GM19395 (cell line): ENCODE measurements at regions not wholly inside any gene's neighbourhood (a gene's known extent, or its start where the extent isn't known, plus 50 kb on each side); places are given as distances from the start of the nearest gene placed in this dataset.

Experiments used
- ATAC-seq: cut with Tn5 transposase; IDR thresholded peaks from one replicate; pipeline ENCODE4 v1.9.1; 2021; ENCODE audit warnings: mild to moderate bottlenecking, moderate library complexity; ENCODE audit not compliant: unreplicated experiment

DNA sequence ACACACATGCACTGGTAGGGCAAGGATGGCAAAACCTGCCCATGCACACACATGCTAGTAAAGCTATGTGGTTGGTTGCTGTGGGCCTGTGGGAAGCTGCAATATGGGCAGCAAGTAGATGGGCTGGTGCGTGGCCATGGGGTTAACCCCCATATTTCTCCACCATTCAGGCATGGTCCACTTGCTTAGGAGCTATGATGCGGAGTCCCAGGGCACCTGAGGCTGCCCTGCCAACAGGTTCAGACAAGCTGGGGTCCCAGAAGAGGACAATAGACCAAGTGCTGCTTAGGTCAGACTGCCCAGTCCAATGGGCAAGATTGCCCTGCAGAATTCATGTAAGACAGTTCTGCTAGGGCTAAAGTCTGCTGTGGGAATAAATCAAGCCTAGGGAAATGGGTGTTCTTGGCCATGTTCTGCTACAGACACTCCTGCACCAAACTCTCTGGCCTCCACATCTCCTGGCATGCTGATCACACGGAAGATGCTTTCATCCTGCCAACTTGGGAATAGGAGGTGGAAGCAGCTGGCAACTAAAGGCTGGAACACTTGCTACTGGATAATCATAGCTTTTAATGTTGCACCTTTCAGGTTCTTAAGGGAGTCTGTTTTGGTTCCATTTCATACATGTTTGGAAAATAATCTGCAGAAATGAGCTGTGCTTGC is 646.3 kb upstream of the SLITRK1 start:
- ATAC-seq = no peak

DNA sequence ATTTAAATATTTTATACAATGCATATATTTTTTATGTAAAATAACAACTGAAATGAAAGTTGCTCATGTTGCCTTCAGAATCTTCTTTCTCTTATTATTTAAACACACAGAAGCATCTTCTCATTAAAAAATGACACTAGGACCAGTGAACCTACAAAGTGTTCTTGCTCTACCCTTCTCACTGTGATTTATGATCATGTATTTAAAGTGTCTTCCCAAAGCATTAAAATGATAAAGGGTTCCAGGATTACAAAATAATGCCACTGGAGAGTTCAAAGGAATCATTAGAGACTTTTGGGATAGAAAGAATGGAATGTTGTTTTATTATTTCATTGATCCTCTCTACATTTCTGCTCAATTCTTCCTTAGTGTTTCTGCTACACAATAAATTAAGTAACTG is 643.6 kb upstream of the SLITRK1 start:
- ATAC-seq = no peak

DNA sequence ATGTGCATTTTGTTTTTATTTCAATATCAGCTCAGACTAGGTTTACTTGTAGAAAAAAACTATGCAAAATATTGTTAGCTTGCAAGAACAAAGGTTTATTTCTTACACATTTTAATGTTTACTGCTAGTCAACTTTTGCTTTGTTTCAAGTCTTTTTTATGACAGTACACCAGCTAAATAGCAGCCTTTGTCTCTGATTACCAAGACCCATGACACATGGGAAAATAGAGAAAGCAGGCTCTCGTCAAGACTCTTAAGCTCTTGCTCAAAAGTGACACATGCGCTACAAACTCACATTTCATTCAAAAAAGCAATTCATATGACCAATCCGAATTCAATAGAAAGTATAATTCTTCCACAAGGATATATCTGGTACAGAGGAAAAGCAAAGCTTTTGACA is 642.3 kb upstream of the SLITRK1 start:
- ATAC-seq = no peak

DNA sequence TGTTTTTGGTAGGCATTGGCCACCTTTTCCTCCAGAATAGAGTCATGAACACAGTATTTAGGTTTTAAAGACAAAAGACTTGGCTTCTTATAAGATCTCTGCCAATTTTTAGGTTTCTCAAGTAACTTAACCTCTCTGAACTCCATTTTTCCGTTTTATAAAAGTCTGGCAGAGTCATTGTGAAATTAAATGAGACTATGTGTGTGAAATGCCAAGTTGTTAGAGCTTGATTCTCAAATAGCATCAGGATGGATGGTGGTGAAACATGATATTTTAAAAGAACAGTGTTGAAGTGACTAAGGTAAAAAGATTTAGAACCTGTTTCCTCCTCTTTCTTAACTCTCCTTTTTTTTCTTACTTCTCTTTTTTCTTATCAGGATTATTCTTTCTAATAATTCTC is 617.7 kb upstream of the SLITRK1 start:
- no peak for ATAC-seq

DNA sequence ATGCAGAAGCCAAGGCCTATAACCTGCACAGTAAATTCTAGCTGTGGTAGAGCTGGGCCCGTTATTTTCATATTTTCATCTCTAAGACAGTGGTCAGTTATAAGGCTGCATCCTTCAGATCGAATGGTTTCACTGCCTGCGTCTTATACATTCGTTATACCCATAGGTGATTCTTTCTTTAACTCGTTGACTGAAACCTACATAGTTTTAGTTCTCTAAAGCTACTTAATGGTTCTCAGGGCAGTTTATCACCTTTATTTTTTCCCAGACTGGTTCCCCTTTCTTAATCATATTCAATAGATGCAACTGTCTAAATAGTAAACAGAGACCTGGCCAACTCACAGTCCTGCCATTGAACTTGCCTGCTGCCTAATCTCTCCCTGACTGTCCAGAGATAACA is 615.3 kb upstream of the SLITRK1 start:
- ATAC-seq = no peak

DNA sequence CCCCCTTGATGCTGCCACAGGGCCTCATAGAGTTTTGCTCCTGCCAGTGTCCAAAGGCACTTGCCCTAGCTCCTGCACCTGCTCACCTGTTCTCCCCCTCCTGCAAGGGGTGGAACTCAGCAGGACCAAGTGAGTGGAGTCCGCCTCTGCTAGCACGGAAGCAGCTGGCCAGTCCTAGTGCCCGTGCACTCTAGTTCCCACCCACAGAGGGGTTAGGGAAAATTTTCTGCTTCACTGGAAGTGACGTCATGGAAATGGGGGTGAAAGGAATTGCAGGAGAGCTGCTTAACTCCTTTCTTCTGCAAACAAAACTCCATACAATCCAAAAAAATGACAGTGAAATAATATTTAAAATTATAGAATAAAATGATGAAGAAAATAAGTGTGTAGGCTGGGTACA is 609.7 kb upstream of the SLITRK1 start:
- ATAC-seq = no peak

DNA sequence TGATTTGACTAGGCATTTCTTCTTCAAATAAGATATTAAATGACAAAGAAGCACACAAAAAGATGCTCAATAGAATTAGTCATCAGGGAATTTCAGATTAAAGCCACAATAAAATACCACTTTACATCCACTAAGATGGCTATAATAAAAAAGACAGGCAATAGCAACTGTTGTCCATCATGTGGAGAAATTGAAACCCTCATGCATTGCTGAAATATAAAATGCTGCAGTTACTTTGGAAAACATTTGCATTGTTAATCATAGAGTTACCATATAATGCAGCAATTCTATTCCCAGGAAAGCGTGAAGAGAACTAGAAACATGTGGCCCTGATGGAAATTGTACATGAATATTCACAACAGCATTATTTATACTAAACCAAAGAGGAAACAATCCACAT is 605.5 kb upstream of the SLITRK1 start:
- no peak for ATAC-seq

DNA sequence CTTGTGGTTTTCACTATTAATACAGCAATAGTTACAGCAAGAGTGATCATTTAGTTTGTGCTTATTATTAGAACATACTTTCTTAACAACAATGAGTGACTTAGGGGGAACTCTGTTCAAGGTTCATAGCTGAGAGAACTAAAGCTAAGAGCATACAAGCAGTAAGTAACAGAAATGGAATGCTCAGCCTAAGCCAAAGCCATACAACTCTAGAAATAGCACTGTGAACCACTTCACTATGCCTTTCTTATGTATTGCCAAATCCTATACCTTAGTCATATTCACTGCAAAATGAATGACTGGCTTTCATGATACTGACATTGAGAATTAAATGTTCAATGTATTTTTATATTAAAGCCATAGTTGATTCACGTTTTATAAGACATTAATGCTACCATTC is 599.7 kb upstream of the SLITRK1 start:
- ATAC-seq = no peak

DNA sequence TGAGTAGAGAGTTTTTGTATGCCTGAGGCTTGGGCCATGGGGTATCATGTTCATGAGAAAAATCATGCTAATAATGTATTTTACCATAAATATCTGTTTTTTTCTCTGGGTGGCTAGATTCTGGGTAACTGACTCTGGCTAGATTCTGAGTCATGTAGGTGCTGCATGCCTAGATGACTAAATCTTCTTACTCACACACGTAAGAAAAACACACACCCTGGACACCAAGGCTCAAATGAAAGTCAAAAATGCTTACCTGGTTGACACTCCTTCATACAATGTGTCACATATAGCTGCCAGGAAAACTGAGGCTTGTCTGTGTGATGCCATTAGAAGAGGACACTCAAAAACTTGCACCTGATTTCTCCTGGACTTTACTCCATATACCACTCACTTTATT is 597.4 kb upstream of the SLITRK1 start:
- no peak for ATAC-seq

DNA sequence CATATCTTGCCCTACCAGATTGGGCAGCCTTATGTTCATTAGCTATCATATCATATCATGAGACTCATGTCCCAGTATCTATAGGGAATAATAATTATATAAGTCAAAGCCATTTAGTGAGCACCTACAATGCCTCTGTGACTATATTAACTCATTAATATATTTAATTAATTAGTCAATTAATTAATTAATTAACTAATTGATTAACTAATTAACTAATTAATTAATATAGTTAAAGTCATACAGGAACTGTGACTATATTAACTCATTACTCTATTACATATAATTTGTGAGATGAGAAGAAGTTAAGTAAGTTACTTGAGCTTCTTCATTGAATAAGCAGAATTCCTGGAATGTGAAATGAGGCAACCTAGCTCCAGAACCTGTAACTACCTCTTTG is 588.3 kb upstream of the SLITRK1 start:
- ATAC-seq = no peak

DNA sequence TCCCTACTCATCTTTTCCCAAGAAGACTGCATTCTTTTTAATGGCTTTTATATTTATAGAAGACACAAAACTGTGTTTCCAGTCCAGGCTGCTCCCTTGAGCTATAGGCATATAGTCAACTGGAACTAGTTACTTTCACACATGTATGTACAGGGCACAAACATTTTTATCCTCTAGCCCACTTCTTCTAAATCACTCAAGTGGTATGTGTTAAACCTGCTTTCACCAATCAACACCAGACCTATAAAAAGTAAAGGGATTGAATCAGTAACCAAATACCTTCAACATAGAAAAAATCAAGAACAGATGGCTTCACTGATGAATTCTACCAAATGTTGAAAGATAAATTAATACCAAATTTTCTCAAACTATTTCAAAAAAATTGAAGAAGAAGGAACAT is 584.2 kb upstream of the SLITRK1 start:
- ATAC-seq = no peak

DNA sequence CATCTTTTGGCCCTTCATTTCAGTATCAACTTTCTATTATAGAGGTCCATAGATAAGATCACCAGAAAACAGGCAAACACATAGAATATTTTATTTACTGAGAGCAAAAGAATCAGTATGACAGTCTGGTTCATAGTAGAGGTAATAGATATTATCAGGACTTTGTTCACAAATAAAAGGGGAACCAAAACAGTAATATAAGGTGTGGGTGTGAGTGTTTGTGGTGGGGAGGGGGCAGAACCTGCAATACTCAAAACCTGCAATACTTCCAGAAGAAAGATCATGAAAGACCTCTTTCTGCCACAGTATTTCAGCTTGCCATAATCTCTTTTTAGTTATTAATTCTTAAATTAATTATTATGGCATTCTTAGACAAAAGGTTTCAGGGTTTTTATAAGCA is 578.7 kb upstream of the SLITRK1 start:
- no peak for ATAC-seq

DNA sequence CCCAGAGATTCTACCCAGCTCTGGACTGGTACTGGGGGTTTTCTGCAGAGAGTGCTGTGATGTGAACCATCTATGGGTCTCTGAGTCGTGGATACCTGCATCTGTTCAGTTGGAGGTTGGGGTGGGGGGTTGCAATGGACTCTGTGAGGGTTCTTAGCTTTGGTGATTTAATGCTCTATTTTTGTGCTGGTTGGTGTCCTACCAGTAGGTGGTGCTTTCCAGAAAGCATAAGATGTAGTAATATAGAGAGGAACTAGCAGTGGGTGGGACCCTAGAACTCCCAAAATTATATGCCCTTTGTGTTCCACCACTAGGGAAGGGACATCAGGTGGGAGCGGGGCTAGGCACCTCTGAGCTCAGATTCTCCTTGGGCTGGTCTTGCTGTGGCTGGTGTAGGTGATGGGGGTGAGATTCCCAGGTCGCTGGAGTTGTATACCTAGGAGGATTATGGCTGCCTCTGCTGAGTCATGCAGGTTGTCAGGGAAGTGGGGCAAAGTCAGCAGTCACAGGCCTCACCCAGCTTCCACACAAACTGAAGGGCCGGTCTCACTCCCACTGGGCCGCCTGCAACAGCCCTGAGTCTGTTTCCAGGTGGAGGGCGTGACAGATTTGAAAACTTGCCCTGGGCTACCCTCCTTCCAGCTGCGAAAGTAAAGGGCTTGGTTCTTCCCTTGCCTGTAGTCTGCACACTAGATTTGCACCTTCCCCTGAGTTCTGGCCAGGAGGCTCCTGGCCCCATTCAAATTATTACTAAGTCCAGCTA is 573.0 kb upstream of the SLITRK1 start:
- no peak for ATAC-seq

DNA sequence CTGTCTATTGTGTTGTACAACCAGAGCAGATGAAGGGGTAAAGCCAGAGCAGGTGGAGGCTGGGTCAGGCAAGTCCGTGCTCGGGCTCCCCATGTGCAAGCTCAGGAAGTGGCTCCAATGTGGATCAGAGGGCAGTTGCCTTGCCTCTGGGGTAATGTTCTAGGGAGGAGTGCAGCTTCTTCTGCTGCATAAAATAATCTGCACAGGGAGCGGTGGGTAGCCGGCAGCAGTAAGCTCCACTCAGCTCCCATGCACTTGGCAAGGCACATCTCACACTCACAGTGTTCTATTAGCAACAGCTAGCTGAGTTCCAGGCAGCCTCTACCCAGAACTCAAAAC is 565.3 kb upstream of the SLITRK1 start:
- no peak for ATAC-seq

DNA sequence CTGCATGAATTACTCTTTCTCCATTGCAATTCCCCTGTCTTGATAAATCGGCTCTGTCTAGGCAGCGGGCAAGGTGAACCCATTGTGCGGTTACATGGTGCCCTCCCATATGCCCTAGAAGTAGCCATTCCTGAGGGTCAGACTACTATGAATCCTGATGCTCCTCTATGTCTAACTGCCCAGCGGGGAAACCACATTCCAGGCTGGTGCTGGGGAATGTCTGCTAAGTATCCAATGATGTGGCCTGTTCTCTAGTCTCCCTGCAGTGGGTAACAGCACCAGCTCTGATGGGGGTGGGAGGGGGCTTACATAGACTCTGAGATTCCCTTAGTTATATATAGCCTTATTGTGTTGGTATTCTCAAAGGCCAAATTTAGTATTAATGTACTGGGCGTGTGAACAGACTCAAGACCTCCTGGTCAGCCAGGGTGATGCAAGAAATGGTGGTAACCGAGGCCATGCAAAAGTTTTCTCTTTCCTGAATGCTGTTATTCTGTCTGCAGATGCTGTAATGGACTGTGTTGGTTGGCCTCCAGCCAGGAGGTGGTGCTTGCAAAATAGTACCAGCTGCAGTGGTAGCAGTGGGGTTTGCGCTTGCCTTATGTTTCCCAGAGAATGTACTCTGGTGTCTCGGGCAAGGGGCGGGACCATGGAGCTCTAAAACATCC is 564.8 kb upstream of the SLITRK1 start:
- ATAC-seq = no peak

DNA sequence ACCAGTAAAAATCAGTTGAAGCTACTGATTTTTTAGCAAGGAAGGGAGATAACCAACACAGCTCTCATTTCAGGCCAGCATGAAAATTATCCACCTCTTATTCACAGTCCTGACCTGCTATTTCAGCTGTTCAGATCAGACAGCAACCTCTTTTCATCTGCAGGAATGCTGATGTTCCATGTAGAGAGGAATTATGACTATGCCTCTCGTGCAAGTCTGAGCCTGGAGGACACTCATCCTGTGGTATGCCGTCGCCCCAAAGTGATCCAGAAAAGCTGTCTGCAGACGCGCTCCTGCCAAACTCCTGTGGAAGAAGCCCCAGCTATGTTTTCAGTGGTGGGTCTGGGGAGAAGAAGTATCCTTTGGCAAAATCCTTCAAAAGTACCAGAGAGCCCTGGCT is 563.5 kb upstream of the SLITRK1 start:
- no peak for ATAC-seq

DNA sequence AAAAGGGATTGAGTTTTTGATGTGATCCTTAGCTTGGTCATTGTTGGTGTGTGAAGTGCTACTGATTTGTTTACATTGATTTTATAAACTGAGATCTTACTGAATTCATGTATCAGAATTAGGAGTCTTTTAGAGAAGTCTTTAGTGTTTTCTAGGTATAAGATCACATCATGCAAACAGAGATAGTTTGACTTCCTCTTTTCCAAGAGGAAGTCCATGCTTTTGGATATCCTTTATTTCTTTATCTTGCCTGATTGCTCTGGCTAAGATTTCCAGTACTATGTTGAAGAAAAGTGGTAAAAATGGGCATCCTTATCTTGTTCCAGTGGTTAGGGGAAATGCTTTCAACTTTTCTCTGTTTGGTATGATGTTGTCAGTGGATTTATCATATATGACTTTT is 561.2 kb upstream of the SLITRK1 start:
- no peak for ATAC-seq

DNA sequence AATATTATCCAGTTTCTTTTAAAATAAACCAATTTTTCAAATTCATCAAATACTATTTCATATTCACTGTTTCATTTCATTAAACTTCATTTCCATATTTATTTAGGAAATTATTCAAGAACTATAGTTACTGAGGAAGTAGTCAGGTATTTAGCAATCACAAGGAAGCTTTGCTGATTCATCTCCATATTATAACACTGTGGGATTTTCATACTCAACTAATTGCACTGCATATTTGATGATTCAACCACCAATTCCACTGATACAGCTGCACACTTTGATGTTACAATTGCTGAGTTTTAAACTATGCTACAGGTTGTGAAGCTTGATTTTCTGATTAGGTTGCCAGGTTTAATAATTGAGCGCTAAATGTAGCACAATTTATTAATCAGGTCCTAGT is 556.8 kb upstream of the SLITRK1 start:
- ATAC-seq = no peak

DNA sequence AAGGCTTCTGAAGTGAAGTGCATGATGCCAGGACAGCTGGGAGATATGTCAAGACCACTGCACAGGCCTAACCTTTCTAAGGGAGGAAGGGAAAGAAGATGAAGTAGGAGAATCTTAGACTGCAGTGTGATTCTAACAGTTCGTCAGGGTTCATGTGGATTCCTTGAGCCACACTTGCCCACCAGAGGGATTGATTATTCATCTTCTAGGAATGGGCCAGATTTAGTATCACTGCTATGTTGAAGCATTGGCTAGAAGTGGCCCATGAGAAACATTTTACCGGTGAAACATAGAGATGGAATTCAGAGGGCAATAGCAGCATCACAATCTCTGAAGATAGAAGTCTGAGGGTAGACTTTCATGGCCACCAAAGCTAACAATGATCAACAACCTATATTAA is 550.8 kb upstream of the SLITRK1 start:
- no peak for ATAC-seq

DNA sequence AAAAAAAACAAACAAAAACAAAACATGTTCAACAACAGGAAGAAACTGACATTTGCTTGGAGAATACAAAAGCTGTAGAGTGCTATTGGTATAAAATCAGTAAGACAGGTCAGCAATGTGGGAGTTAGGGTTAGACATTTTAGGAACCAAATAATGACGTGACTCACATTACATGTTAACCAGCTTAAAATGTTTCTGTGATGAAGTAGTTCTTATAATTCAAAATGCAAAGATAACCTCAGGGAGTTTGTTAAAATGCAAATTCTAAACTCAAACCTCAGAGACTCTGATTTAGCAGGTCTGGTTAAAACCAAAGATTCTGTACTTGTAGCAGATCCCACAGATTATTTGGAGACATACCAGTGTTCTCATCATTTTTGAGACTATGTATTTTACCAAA is 549.4 kb upstream of the SLITRK1 start:
- ATAC-seq = no peak

DNA sequence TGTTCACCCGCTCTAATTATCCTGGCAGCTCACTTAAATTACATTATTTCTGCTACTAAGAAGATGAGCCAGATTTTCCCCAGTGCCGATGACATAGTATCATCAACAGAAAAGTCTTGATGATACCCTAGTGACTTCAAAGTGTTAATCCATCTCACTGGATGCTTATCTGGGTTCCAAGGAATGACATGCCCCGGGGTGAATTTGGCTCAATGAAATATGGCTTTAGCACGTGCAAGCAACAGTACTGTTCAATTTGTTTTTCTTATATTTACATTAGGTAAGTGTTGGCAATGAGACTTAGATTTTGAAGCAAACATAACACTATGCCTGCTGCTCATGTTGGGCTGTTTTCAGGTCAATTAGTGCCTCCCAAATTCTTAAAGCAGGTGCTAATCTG is 548.2 kb upstream of the SLITRK1 start:
- ATAC-seq = no peak

DNA sequence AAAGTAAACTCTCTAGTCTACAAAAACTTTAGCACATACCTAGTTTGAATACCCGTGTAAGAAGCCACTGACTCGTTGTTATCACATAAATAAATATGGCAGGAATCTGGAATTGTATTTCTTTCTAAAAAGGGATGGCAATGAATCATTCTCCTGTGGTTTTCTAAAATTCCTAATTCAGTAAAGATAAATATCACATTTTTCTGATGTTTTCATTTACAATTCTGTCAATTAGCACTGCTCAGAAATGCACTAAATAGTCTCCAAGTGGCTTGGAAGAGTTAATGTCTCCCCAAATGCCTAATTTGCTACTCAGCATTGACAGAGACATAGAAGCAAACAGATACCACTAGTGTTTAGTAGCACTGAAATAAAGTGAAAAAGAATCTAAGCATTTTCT is 547.7 kb upstream of the SLITRK1 start:
- no peak for ATAC-seq
